Activated CD8-positive, alpha-beta memory T cell treated with anti-CD3 and anti-CD28 coated beads, Interleukin-2, amount 50 U/mL, for 1 hour (primary cell): ENCODE measurements at regions not wholly inside any gene's neighbourhood (a gene's known extent, or its start where the extent isn't known, plus 50 kb on each side); places are given as distances from the start of the nearest gene placed in this dataset.
"Not testable (repeated sequence)": the region's sequence is repeated elsewhere in the genome, so short reads cannot be mapped to it uniquely, and the experiment has no call there.

Experiments
- DNase-seq: peaks from one replicate; pipeline ENCODE4 v3.0.0-alpha.2; 2020; ENCODE audit errors: extremely low read depth

DNA sequence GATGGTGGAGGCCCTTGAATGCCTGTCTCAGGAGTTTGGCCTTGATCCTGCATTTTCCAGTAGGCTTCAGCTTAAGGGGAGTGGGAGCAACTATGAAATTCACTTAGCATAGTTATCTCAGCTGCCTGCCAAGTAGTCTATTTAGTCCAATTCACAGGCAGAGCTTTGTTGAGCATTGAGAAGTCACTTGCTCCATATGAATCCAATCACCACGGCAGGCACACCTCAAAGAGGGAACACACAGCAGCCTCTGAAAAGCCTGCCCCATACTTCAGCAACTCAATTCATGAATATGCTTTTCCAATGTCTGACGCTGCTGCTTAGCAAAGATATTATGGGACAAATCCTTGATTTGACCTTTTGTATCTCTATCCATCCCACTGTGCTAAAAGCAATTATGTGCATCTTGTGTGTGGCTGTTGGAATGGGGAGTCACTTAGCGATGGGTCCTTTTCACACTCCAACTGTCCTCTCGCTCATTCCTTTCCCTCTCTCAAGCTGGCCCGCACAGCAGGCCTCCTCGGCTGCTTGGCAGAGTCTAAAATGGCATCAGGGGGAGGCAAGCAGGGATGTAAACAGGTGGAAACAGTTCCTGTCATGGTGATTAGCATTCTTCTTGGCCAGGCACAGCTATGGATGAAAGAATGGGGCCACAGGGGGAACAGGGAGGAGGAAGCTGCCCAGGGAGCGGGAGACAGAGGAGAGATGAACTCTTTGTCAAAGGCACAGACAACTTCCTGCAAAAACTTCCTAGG, 56.0 kb upstream of the LRPPRC start:
- DNase-seq = no peak

DNA sequence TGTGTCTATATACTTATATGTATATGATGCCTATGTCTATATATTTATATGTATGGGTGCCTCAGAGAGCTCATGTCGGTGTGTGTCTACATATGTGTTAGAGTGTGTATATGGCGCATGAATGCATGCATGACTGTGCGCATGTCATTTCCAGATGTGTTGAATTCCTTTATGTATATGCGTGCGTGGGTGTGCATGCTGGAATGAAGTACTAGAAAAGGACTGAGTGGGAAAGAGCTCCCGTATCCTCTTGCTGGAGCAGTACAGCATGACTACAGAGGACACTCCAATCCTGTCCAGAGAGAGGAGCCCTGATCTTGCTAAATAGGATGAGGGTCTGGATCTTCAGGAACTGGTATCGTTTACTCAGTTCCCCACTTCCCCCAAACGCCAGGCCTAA, 56.8 kb upstream of the LRPPRC start:
- no peak for DNase-seq

DNA sequence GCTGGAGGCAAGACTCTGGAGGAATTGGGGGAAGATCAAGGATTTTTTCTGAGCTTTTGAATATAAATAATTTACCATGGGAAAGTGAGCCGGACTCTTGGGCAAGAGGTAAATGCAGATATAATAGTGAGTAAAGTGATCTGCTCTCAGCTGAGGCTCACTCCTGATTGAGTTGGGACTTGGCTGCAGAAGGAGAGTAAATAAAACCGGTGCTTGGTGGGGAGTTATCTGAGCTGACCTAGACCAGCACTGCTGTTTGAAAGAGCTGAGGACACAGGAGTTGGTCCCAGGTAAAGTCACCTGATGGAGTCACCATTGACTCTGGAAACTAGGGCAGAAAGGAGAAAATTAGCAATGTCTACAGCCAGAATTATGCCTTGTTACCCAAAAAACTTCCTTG, 57.3 kb upstream of the LRPPRC start:
- no peak for DNase-seq

DNA sequence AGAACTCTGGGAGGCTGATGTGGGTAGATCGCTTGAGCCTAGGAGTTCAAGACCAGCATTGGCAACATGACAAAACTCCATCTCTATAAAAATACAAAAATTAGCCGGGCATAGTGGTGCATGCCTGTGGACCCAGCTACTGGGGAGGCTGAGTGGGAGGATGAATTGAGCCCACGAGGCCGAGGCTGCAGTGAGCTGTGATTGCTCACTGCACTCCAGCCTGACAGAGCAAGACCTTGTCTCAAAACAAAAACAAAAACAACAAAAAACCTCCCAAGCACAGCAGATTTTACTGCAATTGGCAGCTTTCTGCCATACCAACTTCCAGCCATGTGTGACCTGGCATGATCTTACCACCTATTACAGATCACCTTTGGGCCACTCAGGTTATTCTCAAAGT, 57.7 kb upstream of the LRPPRC start:
- no peak for DNase-seq

DNA sequence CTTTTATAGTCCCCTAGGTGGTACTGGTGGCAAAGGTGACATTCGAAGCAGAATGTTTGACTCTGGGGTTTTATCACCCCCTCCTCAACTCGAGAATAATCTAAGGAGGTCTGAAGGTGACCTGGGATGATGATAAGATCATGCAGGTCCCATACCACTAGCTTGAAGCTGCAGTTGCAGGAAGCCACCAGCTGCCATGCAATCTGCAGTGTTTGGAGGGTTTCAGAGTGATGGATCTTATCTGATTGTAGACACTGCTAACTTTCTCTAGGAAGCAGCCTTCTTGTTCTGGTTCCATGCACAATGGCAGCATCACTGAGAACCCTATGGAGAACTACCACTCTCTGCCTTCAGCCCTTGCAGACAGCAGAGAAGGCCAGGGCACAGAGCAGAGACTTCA, 59.4 kb upstream of the LRPPRC start:
- no peak for DNase-seq

DNA sequence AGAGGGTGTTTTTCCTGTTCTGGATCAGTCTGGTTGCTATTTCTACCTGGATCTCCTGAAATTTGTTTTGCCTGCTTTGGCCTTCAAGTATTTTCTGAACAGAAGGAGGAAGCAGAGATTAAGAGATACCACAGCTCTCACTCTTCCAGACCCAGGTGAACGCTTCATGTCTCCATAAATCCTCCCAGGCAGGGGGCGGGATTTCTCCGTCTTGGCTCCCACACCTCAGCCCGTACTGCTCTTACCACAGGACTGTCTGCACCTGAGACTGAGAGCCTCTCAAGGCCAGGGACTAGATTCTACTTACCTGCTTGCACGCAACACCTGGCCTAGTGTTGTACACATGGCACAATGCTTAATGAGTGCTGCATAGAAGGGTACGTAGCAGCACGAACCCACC, 59.9 kb upstream of the LRPPRC start:
- no peak for DNase-seq

DNA sequence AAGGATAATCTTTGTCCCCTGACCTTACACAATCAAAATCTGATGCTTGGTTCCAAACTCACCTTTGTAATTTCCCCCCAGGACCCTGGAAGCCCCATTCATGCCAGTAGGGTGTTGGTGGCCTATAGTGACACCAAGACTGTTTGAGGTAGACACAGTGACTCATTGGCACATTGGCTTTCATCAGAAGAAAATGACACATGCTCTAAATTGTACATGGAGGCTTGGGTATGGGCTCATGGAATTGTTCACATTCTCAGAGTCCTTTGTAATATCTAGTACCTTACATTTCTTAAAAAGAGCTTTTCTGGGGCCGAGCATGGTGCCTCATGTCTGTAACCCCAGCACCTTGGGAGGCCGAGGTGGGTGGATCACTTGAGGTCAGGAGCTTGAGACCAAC, 61.2 kb upstream of the LRPPRC start:
- DNase-seq = no peak

DNA sequence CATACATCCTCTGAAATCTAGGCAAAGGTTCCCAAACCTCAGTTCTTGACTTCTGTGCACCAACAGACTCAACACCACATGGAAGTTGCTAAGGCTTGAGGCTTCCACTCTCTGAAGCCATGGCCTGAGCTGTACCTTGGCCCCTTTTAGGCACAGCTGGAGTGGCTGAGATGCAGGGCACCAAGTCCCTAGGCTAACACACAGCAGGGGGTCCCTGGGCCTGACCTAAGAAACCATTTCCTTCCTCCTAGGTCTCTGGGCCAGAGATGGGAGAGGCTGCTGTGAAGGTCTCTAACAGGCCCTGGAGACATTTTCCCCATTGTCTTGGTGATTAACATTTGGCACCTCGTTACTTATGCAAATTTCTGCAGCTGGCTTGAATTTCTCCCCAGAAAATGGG, 64.5 kb upstream of the LRPPRC start:
- not testable (repeated sequence) for DNase-seq

DNA sequence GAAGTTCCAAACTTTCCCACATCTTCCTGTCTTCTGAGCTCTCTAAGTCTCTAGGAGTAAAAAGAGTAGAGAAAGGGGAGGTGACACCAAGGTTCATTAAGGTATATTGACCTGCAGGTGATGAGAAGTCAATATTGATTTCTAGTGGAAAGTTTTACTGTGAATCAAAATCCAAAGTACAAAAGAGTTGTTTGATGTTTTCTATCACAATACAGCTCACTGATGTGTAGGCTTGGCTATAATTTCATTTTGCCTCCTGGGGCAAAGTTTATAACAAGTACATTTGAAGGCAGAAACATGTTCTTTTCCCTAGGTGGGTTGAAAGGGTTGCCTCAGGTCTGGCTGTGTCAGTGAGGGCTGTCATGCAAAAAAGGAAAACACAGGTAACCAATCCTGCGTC, 65.2 kb upstream of the LRPPRC start:
- DNase-seq = no peak

DNA sequence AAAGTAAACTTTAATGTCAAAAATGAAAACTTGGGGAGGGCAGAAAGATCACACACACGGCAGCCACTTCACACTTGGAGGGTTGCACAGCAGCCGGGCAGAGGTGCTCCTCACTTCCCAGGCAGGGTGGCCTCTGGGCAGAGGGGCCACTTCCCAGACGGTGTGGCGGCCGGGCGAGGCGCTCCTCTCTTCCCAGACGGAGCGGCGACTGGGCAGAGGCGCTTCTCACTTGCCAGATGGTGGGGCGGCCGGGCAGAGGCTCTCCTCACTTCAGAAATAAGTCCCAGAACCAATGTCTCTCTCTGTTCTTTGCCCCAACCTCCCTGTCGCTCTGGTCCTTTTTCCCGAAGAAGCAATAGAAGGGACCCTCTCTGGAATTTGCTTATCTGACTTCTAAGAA, 65.7 kb upstream of the LRPPRC start:
- DNase-seq = no peak

DNA sequence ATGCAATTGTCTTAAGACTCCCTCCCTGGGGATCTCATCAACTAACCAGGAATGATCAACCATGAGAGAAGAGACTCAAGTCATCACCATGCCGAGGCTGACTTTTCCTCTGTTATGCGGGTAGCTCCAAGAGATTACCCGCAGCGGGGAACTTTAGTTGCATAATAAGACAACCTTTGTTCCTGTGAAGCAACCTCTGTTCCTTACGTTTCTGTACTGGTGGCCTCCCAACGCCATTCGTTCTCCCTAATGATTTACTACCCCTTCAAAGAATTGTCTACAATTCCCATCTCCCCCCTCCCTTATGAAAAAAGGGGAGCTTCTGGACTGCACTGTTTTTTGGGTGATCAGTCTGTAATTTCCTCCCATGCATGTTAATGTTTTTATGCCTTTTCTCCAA, 66.1 kb upstream of the LRPPRC start:
- DNase-seq = no peak

DNA sequence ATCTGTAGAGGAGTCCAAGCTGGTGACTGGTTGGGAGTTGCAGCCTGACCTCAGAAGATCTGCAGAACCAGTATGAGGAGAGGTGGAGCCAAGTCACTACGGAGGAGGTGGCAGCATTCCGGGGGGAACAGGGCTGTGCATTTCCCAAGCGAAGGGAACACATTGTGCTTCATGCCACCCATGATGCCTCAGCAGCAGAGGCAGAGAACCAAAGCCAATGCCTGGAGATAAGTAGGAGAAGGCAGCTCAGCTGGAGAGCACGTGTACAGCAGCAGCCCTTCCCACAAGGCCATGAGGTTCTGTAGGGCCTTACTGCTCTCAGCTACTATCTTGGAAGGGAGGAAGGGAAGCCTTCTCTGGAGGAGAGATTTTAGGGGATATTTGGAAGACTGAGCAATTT, 67.2 kb upstream of the LRPPRC start:
- DNase-seq = no peak

DNA sequence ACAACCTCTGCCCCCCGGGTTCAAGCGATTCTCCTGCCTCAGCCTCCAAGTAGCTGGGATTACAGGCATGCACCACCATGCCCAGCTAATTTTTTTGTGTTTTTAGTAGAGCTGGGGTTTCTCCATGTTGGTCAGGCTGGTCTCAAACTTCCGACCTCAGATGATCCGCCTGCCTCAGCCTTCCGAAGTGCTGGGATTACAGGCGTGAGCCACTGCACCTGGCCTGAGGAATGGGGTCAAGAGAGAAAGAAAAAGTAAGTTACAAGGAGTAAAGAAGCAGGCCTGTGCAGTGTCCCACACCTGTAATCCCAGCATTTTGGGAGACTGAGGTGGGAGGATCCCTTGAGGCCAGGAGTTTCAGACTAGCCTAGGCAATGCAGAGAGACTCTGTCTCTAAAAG, 68.5 kb upstream of the LRPPRC start:
- DNase-seq = not testable (repeated sequence)

DNA sequence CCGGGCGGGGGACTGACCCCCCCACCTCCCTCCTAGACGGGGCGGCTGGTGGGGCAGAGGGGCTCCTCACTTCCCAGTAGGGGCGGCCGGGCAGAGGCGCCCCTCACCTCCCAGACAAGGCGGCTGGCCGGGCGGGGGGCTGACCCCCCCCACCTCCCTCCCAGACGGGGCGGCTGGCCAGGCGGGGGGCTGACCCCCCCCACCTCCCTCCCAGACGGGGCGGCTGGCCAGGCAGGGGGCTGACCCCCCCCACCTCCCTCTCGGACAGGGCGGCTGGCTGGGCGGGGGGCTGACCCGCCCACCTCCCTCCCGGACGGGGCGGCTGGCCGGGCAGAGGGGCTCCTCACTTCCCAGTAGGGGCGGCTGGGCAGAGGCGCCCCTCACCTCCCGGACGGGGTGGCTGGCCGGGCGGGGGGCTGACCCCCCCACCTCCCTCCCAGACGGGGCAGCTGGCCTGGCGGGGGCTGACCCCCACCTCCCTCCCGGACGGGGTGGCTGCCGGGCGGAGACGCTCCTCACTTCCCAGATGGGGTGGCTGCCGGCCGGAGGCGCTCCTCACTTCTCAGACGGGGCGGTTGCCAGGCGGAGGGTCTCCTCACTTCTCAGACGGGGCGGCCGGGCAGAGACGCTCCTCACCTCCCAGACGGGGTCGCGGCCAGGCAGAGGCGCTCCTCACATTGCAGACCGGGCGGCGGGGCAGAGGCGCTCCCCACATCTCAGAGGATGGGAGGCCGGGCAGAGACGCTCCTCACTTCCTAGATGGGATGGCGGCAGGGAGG, 71.4 kb upstream of the LRPPRC start:
- DNase-seq = not testable (repeated sequence)

DNA sequence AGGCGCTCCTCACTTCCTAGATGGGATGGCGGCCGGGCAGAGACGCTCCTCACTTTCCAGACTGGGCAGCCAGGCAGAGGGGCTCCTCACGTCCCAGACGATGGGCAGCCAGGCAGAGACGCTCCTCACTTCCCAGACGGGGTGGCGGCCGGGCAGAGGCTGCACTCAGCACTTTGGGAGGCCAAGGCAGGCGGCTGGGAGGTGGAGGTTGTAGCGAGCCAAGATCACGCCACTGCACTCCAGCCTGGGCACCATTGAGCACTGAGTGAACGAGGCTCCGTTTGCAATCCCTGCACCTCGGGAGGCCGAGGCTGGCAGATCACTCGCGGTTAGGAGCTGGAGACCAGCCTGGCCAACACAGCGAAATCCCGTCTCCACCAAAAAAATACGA, 72.0 kb upstream of the LRPPRC start:
- not testable (repeated sequence) for DNase-seq

DNA sequence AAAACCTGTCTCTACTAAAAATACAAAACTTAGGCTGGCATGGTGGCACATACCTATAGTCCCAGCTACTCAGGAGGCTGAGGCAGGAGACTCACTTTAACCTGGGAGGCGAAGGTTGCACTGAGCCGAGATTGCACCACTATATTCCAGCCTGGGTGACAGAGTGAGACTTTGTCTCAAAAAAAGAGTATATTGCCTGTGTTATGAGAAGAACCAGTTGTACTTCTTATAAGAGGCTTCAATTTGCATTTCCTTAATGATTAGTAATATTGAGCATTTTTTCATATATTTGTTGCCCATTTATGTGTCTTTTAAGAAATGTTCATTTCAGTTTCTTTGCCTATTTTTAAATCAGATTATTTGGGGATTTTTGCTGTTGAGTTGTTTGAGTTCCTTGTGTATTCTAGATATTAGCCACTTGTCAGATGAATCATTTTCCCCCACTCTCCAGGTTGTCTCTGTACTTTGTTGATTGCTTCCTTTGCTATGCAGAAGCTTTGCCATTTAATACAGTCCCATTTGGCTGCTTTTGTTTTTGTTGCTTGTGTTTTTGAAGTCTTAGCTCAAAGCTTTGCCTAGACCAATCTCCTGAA, 75.8 kb upstream of the LRPPRC start:
- no peak for DNase-seq

DNA sequence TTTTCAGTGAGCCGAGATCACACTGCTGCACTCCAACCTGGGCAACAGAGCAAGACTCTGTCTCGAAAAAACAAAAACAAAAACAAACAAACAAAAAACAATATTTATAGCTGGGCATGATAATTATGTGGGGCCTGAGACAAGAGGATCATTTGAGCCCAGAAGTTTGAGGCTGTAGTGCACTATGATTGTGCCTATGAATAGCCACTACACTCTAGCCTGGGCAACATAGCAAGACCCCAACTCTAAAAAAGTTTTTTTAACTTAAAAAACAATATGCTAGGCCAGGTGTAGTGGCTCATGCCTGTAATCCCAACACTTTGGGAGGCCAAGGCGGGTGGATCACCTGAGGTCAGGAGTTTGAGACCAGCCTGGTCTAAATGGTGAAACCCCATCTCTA, 77.9 kb upstream of the LRPPRC start:
- DNase-seq = not testable (repeated sequence)

DNA sequence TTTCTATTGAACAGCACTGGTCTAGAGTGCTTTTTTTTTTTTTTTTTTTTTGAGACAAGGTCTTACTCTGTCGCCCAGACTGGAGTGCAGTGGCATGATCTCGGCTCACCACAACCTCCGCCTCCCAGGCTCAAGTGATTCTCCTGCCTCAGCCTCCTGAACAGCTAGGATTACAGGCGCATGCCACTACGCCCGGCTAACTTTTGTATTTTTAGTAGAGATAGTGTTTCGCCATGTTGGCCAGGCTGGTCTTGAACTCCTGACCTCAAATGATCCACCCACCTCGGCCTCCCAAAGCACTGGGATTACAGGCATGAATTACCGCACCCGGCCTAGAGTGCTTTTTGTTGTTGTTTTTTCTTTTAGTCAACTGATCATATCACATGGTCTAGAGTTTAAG, 79.0 kb upstream of the LRPPRC start:
- DNase-seq = not testable (repeated sequence)

DNA sequence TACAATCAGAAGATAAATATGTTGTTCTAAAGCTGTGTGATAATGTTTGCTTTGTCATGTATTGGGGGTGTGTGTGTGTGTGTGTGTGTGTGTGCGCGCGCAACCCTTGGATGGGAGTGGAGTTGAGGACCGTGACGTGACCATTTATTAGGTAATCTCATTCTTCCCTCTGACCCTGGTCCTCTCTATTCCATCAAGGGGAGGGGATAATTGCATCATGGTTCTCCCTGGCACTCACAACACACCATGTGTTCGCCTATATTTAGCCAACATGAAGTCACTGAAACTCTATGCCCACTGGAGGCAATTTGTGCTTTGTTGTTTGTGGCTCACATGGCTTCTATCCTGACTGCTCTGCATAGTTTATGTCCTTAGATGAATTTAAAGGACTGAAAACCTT, 79.8 kb upstream of the LRPPRC start:
- no peak for DNase-seq

DNA sequence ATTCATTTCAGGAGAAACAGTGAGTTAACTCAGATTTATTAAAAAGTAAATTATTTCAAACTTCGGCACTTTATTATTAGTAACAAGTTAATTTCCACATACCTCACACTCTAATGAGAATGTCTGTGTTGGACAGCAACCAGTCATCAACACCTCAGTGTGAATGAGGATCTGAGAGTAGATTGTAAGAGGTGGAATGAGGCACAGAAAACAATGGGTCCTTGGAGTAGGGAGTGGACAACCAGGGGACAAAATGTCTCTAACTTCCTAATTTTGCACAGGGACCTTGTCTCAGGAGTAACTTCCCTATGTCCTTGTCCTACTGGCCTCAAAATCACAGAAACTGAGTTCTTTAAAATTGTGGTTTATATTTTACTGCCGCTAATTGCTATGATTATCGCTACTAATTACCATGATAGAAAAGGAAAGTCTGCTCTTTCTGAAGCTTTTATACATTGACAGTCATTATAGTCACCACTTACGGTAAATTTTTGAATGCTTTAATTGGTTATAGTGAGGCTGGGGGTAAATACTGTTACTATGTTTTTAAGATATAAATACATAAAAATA, 82.2 kb upstream of the LRPPRC start:
- DNase-seq = no peak

DNA sequence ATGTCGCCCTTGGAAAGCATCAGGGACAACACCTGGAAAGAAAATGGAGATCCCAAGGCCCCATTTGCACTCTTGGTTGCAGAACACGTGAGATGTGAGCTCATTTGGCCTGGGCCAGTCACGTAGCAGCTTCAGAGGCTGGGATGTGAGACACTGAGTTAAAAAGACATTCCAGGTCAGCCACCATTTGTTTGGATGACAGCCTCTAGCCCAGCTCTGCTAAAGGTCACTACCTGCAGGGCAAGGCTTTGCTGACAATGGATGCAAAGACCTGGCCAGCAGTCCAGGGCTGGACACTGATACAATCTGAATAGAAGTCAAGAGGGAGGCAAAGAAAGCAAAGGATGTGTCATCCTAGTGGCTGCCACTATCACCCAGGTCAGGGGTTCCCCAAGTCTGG, 83.9 kb upstream of the LRPPRC start:
- no peak for DNase-seq

DNA sequence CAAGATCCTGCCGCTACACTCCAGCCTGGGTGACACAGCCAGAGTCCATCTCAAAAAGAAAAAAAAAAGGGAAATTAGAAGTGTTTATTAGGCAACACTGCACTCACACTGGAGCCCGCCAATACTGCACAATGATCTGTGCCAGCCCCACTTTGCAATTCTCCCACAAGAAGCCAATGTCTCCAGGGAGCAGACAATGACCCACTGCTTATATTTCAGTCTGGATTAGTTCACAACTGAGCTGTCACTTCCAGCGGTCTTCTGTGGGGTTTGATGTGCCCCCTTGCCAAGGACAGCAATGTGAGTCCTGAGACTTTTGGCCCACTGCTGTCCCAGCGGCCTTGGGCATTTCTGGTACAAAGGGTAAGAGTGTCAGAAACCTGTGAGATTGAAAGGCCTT, 85.6 kb upstream of the PPM1B start:
- DNase-seq = no peak

DNA sequence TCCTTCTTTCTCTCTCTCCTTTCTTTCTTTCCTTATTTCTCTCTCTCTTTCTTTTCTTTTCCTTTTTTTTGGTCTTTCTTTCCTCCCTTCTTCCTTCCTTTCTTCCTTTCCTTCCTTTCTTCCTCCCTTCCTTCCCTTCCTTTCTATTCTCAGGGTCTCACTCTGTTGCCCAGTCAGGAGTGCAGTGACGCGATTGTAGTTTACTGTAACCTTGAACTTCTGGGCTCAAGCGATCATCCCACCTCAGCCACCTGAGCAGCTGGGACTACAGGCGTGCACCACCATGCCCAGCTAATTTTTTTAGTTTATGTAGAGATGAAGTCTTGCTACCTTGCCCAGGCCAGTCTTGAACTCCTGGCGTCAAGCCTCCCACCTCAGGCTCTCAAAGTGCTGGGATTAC, 83.8 kb upstream of the PPM1B start:
- DNase-seq = no peak
